Immature natural killer cell (primary cell): ENCODE measurements at regions not wholly inside any gene's neighbourhood (a gene's known extent, or its start where the extent isn't known, plus 50 kb on each side); places are given as distances from the start of the nearest gene placed in this dataset.
A peak's percentile ranks its signal among the peaks of the same experiment; 100 is the strongest.

Experiments used
- DNase-seq, 3 donors: peaks; one replicate each; pipeline ENCODE4 v3.0.0; 2022; ENCODE audit warnings: mixed read lengths in 1 of 3
- H3K27ac Mint-ChIP-seq, 6 donors: one replicate each; pipeline ENCODE4 v1.8.0; 2020; ENCODE audit warnings: mixed read lengths in 6 of 6, mild to moderate bottlenecking in 5 of 6, inconsistent platforms in 4 of 6, moderate library complexity in 3 of 6
- H3K27me3 Mint-ChIP-seq, 3 donors: one replicate each; pipeline ENCODE4 v1.8.0; 2020 to 2021; ENCODE audit warnings: low read depth in 3 of 3, mild to moderate bottlenecking in 3 of 3, mixed read lengths in 3 of 3, moderate library complexity in 3 of 3, inconsistent platforms in 1 of 3
- H3K36me3 Mint-ChIP-seq, 3 donors: one replicate each; pipeline ENCODE4 v1.8.0; 2020; ENCODE audit warnings: mixed read lengths in 3 of 3, inconsistent platforms in 2 of 3, mild to moderate bottlenecking in 2 of 3
- H3K4me1 Mint-ChIP-seq, 2 donors: one replicate each; pipeline ENCODE4 v1.8.0; 2020; ENCODE audit warnings: inconsistent platforms in 2 of 2, mild to moderate bottlenecking in 2 of 2, mixed read lengths in 2 of 2, moderate library complexity in 1 of 2
- H3K4me3 Mint-ChIP-seq, 5 donors: one replicate each; pipeline ENCODE4 v1.8.0; 2020; ENCODE audit warnings: mild to moderate bottlenecking in 5 of 5, mixed read lengths in 5 of 5, inconsistent platforms in 3 of 5, moderate library complexity in 3 of 5
- H3K9me3 Mint-ChIP-seq, 6 donors: one replicate each; pipeline ENCODE4 v1.8.0; 2020; ENCODE audit warnings: mild to moderate bottlenecking in 6 of 6, mixed read lengths in 6 of 6, inconsistent platforms in 4 of 6, moderate library complexity in 3 of 6

DNA sequence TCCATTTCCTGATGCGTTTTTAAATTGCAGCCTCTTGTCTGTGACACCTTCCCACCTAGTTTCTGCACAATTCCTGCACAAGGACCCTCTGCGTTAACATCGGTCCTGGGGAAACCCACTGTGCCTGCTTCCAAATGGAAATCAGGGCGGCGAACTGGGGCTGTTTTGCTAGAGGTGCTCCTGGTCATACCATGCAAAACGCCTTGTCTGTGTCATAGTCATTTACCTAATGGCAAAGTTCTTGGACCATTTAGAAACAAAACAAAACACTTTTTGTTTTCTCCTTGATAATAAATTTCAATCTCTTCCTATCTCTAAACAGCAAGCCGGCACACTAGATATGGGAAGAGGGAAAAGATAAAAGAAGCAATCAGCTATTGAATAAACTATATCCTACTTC is 206.9 kb upstream of the KLF14 start:
- no peak for DNase-seq
- Mint-ChIP-seq H3K9me3 (no peaks in the 10 kb centered on the region), H3K4me3 (peak overlapping the region; percentile 78 to 90 (median 82)), H3K4me1 (peaks cover 75 to 95% of the 10 kb centered on the region in 2 donors), H3K27me3 (peaks cover 2 to 40% (median 18%) of the 10 kb centered on the region in 3 donors), H3K27ac (peak overlapping the region; percentile 76 to 93 (median 86)), H3K36me3 (no peaks in the 10 kb centered on the region)

GRCh38 chr7:130941322-130942210 is 207.6 kb upstream of the KLF14 start:
- Mint-ChIP-seq H3K4me1 (peaks cover 69 to 93% of the 10 kb centered on the region in 2 donors), H3K4me3 (peak overlapping the region; percentile 78 to 90 (median 82)), H3K27ac (peak overlapping the region; percentile 76 to 93 (median 86)), H3K27me3 (peaks cover 2 to 36% (median 20%) of the 10 kb centered on the region in 3 donors), H3K36me3 (no peaks in the 10 kb centered on the region), H3K9me3 (no peaks in the 10 kb centered on the region)
- DNase-seq, result peak in 1 of 3 donors; percentile 23

DNA sequence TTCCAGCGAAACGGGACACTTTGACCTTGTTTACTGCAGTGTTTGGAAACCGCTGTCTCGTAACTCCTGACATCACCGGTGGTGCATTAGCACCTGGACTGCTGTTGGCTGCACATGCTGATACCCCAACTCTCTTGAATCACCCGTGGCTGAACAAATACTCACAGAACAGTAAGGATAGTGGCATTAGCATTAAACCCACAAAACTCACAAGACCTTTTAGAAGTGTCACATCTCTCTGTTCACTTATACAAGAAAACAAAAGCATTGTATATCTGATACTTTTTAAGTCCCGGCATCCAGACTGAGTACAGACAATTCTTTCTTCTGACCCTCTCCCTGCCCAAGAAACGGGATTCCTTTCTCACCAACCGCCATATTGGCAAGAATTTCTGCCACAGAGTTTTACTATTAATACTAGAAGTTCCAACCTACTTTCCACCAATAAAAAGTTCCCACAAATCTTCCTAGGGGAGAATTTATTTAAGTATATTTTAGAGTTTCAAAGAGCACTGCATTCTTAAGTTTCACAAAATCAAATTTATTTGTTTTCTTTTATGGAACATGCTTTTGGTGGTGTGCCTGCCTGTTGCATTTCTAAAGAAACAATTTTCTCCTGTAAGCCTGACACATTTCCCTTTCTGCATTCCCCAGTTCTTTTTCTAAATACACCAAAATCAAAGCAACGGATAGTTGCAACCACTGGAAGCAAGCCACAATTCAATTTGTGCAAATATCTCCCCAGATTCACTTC is 208.4 kb upstream of the KLF14 start:
- H3K36me3 Mint-ChIP-seq, result no peaks in the 10 kb centered on the region
- peaks cover 64 to 93% of the 10 kb centered on the region in 2 donors for H3K4me1 Mint-ChIP-seq
- peak overlapping the region; percentile 76 to 93 (median 86) for H3K27ac Mint-ChIP-seq
- H3K27me3 Mint-ChIP-seq, result peaks cover 2 to 30% (median 20%) of the 10 kb centered on the region in 3 donors
- peak in 1 of 3 donors; percentile 59 for DNase-seq
- H3K4me3 Mint-ChIP-seq, result peak overlapping the region; percentile 78 to 90 (median 82)
- H3K9me3 Mint-ChIP-seq, result no peaks in the 10 kb centered on the region

- Mint-ChIP-seq H3K4me1 (peaks cover 69 to 96% of the 10 kb centered on the region in 2 donors), H3K27ac (peak overlapping the region; percentile 76 to 93 (median 86)), H3K36me3 (no peaks in the 10 kb centered on the region), H3K9me3 (no peaks in the 10 kb centered on the region), H3K4me3 (peak overlapping the region; percentile 78 to 90 (median 82)), H3K27me3 (peaks cover 2 to 24% (median 21%) of the 10 kb centered on the region in 3 donors)
- peak; percentile 32 to 51 (median 46) for DNase-seq
These were observed 209.4 kb upstream of the KLF14 start for GRCh38 chr7:130943336-130943901.

- H3K9me3 Mint-ChIP-seq, result no peaks in the 10 kb centered on the region
- peak overlapping the region; percentile 76 to 93 (median 86) for H3K27ac Mint-ChIP-seq
- peak overlapping the region; percentile 78 to 90 (median 82) for H3K4me3 Mint-ChIP-seq
These were observed 210.0 kb upstream of the KLF14 start for GRCh38 chr7:130943981-130944380.

GRCh38 chr7:130944997-130945396 is 211.0 kb upstream of the KLF14 start:
- Mint-ChIP-seq H3K4me3 (peak overlapping the region in 1 of 5 donors; percentile 14), H3K27ac (peak overlapping the region; percentile 59 to 86 (median 76)), H3K9me3 (no peaks in the 10 kb centered on the region), H3K4me1 (peaks cover 56 to 80% of the 10 kb centered on the region in 2 donors), H3K27me3 (peaks cover 2 to 20% (median 19%) of the 10 kb centered on the region in 3 donors), H3K36me3 (no peaks in the 10 kb centered on the region)
- no peak for DNase-seq

More at GRCh38 chr7:130943981-130944380, 210.0 kb upstream of the KLF14 start:
- no peak for DNase-seq
- H3K27me3 Mint-ChIP-seq, result peaks cover 2 to 22% (median 20%) of the 10 kb centered on the region in 3 donors
- no peaks in the 10 kb centered on the region for H3K36me3 Mint-ChIP-seq
- H3K4me1 Mint-ChIP-seq, result peaks cover 63 to 90% of the 10 kb centered on the region in 2 donors

GRCh38 chr7:130945411-130945811 is 211.4 kb upstream of the KLF14 start:
- no peak overlapping the region for H3K4me3 Mint-ChIP-seq
- H3K9me3 Mint-ChIP-seq, result no peaks in the 10 kb centered on the region
- DNase-seq, result no peak
- H3K27ac Mint-ChIP-seq, result peak overlapping the region; percentile 18 to 86 (median 74)
- peaks cover 2 to 19% (median 19%) of the 10 kb centered on the region in 3 donors for H3K27me3 Mint-ChIP-seq
- H3K4me1 Mint-ChIP-seq, result peaks cover 53 to 76% of the 10 kb centered on the region in 2 donors
- H3K36me3 Mint-ChIP-seq, result no peaks in the 10 kb centered on the region

DNA sequence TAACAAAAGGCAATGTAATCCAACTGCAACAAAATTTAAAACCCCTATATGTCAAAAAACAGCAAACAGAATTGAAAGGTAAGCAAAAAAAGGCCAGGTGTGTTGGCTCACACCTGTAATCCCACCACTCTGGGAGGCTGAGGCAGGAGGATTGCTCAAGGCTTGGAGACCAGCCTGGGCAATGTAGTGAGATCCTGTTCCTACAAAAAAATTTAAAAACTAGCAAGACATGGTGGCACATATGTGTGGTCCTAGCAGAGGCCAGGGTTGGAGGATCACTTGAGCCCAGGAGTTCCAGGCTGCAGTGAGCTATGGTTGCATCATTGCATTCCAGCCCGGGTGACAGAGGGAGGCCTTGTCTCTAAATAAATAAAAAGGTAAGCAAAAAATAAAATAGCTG is 212.1 kb upstream of the KLF14 start:
- Mint-ChIP-seq H3K4me1 (peaks cover 47 to 69% of the 10 kb centered on the region in 2 donors), H3K27ac (peak overlapping the region in 4 of 6 donors; percentile 13 to 86 (median 78)), H3K27me3 (peaks cover 0 to 17% (median 15%) of the 10 kb centered on the region in 3 donors), H3K9me3 (no peaks in the 10 kb centered on the region), H3K36me3 (no peaks in the 10 kb centered on the region), H3K4me3 (no peak overlapping the region)
- DNase-seq, result no peak

DNA sequence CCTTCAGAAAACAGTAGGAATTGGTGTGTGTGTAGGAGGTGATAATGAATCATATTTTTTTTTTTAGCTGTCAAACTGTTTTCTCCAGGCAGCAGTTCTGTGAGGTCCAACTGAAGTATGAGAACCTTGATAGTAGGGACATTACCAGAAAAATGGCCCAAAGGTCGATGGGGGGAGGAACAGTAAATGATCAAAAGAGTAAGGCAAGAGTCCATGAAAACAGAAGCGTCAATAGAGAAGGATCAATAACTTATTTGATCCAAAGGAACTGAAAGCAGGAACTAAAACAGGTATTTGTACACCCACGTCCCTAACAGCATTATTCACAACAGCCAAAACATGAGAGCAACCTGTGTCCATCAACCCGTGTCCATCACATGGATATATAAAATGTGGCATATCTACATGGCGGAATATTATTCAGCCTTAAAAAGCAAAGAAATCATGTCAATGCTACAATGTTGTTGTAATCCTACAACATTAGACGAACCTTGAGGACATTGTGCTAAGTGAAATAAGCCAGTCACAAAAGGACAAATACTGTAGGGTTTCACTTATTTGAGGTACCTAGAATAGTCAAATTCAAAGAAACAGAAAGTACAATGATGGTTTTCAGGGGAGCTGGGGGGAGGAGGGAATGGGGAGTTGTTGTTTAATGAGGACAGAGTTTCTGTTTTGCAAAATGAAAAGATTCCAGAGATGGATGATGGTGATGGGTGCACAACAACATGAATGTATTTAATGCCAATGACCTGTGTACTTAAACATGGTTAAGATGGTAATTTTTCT is 214.0 kb upstream of the KLF14 start:
- Mint-ChIP-seq H3K4me3 (peak overlapping the region in 1 of 5 donors; percentile 11), H3K36me3 (no peaks in the 10 kb centered on the region), H3K27me3 (peaks cover 0 to 14% (median 10%) of the 10 kb centered on the region in 3 donors), H3K9me3 (no peaks in the 10 kb centered on the region), H3K4me1 (peaks cover 29 to 50% of the 10 kb centered on the region in 2 donors), H3K27ac (peak overlapping the region in 5 of 6 donors; percentile 29 to 63 (median 47))
- no peak for DNase-seq

- Mint-ChIP-seq H3K36me3 (no peaks in the 10 kb centered on the region), H3K4me3 (no peak overlapping the region), H3K27ac (no peak overlapping the region), H3K4me1 (peaks cover 23 to 42% of the 10 kb centered on the region in 2 donors), H3K9me3 (no peaks in the 10 kb centered on the region), H3K27me3 (peaks cover 0 to 14% (median 6%) of the 10 kb centered on the region in 3 donors)
- DNase-seq, result no peak
These were observed 214.8 kb upstream of the KLF14 start for GRCh38 chr7:130948822-130949221.

GRCh38 chr7:130949550-130949949 is 215.5 kb upstream of the KLF14 start:
- Mint-ChIP-seq H3K4me3 (peak overlapping the region in 1 of 5 donors; percentile 41), H3K9me3 (no peaks in the 10 kb centered on the region), H3K36me3 (no peaks in the 10 kb centered on the region), H3K4me1 (peaks cover 26 to 35% of the 10 kb centered on the region in 2 donors), H3K27ac (peak overlapping the region in 1 of 6 donors; percentile 54), H3K27me3 (peaks cover 0 to 14% (median 6%) of the 10 kb centered on the region in 3 donors)
- DNase-seq, result no peak

DNA sequence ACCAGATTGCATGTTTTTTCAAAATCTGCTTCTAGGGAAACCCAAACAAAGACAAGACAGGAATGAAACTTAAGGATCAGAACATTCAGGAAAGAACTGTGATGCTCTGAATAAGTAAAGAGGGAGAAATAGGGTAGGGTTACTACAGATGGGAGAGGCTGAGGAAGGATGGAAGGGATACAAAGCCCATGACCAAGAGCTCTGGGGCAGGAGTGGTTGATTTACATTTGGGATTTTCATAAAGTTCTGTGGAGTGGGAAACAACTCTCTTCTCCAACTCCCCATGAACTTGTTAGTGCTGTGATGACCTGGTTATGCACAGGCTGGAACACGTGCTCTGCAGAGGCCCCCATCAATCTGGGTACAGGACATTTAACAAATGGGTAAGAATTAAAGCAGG is 216.0 kb upstream of the KLF14 start:
- Mint-ChIP-seq H3K27me3 (peaks cover 0 to 14% (median 6%) of the 10 kb centered on the region in 3 donors), H3K4me3 (no peak overlapping the region), H3K36me3 (no peaks in the 10 kb centered on the region), H3K9me3 (no peaks in the 10 kb centered on the region), H3K4me1 (peaks cover 24 to 35% of the 10 kb centered on the region in 2 donors), H3K27ac (no peak overlapping the region)
- DNase-seq, result no peak

GRCh38 chr7:130950741-130951140 is 216.7 kb upstream of the KLF14 start:
- H3K9me3 Mint-ChIP-seq, result no peaks in the 10 kb centered on the region
- DNase-seq, result no peak
- H3K4me3 Mint-ChIP-seq, result no peak overlapping the region
- H3K27ac Mint-ChIP-seq, result no peak overlapping the region
- H3K36me3 Mint-ChIP-seq, result no peaks in the 10 kb centered on the region
- peaks cover 0 to 10% (median 2%) of the 10 kb centered on the region in 3 donors for H3K27me3 Mint-ChIP-seq
- peaks cover 26 to 35% of the 10 kb centered on the region in 2 donors for H3K4me1 Mint-ChIP-seq
